Nephron progenitor cell (in vitro differentiated cells): ENCODE measurements at regions not wholly inside any gene's neighbourhood (a gene's known extent, or its start where the extent isn't known, plus 50 kb on each side); places are given as distances from the start of the nearest gene placed in this dataset.

Experiments
- DNase-seq: peaks from one replicate; pipeline ENCODE4 v3.0.0; 2021
- H3K27ac Mint-ChIP-seq: 2 replicates; pipeline ENCODE4 v1.8.0; 2021; ENCODE audit warnings: mild to moderate bottlenecking, moderate library complexity, mixed read lengths
- H3K27me3 Mint-ChIP-seq: 2 replicates; pipeline ENCODE4 v1.8.0; 2021; ENCODE audit warnings: mild to moderate bottlenecking, low read depth, mixed read lengths; ENCODE audit not compliant: poor library complexity
- H3K36me3 Mint-ChIP-seq: 2 replicates; pipeline ENCODE4 v1.8.0; 2021; ENCODE audit warnings: low read depth, mixed read lengths
- H3K4me1 Mint-ChIP-seq: 2 replicates; pipeline ENCODE4 v1.8.0; 2021; ENCODE audit warnings: mixed read lengths
- H3K4me3 Mint-ChIP-seq: 2 replicates; pipeline ENCODE4 v1.8.0; 2021; ENCODE audit warnings: mild to moderate bottlenecking, moderate library complexity, mixed read lengths
- H3K9me3 Mint-ChIP-seq: 2 replicates; pipeline ENCODE4 v1.8.0; 2021; ENCODE audit warnings: mild to moderate bottlenecking, moderate library complexity, mixed read lengths
- CTCF ChIP-seq: fragments of 200-600 bp; sonication (generic); IDR thresholded peaks from 2 replicates; pipeline ENCODE4 v1.5.0; 2021; ENCODE audit warnings: antibody characterized with exemption

GRCh38 chr11:10937385-10937771, 79.5 kb upstream of the ZBED5 start:
- Mint-ChIP-seq H3K9me3 (no peaks in the 10 kb centered on the region), H3K27me3 (no peaks in the 10 kb centered on the region), H3K36me3 (no peaks in the 10 kb centered on the region), H3K4me3 (no peak overlapping the region), H3K27ac (no peak overlapping the region), H3K4me1 (peaks cover 25% of the 10 kb centered on the region)
- TF ChIP-seq CTCF = no peak
- no peak for DNase-seq

GRCh38 chr11:10936626-10937384, 79.0 kb upstream of the ZBED5 start:
- TF ChIP-seq CTCF = no peak
- no peak overlapping the region for H3K4me3 Mint-ChIP-seq
- H3K36me3 Mint-ChIP-seq = no peaks in the 10 kb centered on the region
- H3K4me1 Mint-ChIP-seq = peaks cover 30% of the 10 kb centered on the region
- DNase-seq = no peak
- no peak overlapping the region for H3K27ac Mint-ChIP-seq
- H3K27me3 Mint-ChIP-seq = no peaks in the 10 kb centered on the region
- H3K9me3 Mint-ChIP-seq = no peaks in the 10 kb centered on the region

- no peak for DNase-seq
- Mint-ChIP-seq H3K36me3 (no peaks in the 10 kb centered on the region), H3K4me3 (peak overlapping the region; percentile 89), H3K4me1 (peaks cover 35% of the 10 kb centered on the region), H3K27me3 (peaks cover 6% of the 10 kb centered on the region), H3K27ac (no peak overlapping the region), H3K9me3 (no peaks in the 10 kb centered on the region)
- no peak for TF ChIP-seq CTCF
Measured at GRCh38 chr11:10935015-10935559, 77.2 kb upstream of the ZBED5 start.

GRCh38 chr11:10934293-10934860, 76.5 kb upstream of the ZBED5 start:
- H3K9me3 Mint-ChIP-seq = no peaks in the 10 kb centered on the region
- peaks cover 35% of the 10 kb centered on the region for H3K4me1 Mint-ChIP-seq
- H3K27me3 Mint-ChIP-seq = peaks cover 10% of the 10 kb centered on the region
- peak overlapping the region; percentile 89 for H3K4me3 Mint-ChIP-seq
- DNase-seq = no peak
- H3K36me3 Mint-ChIP-seq = no peaks in the 10 kb centered on the region
- no peak for TF ChIP-seq CTCF
- H3K27ac Mint-ChIP-seq = peak overlapping the region; percentile 90

GRCh38 chr11:10933455-10934292, 75.8 kb upstream of the ZBED5 start:
- Mint-ChIP-seq H3K36me3 (no peaks in the 10 kb centered on the region), H3K27ac (peak overlapping the region; percentile 90), H3K4me3 (peak overlapping the region; percentile 89), H3K27me3 (peaks cover 18% of the 10 kb centered on the region), H3K9me3 (no peaks in the 10 kb centered on the region), H3K4me1 (peaks cover 35% of the 10 kb centered on the region)
- DNase-seq = peak; percentile 92
- peak; percentile 92 for TF ChIP-seq CTCF
